Astrocyte of the spinal cord (primary cell): ENCODE measurements at regions not wholly inside any gene's neighbourhood (a gene's known extent, or its start where the extent isn't known, plus 50 kb on each side); places are given as distances from the start of the nearest gene placed in this dataset.

ENCODE experiments used
- DNase-seq: peaks from one replicate; pipeline ENCODE4 v3.0.0; 2011; ENCODE audit warnings: low read depth, low spot score
- H3K4me3 ChIP-seq: 2 replicates; pipeline ENCODE4 v1.5.1; 2011; ENCODE audit warnings: low read depth, mild to moderate bottlenecking, low read length, moderate library complexity
- CTCF ChIP-seq: IDR thresholded peaks from 2 replicates; pipeline ENCODE4 v1.5.1; 2012; ENCODE audit warnings: low read depth, mild to moderate bottlenecking, low read length, inconsistent platforms
- in situ Hi-C: cut with HindIII; loops from 2 replicates; pipeline ENCODE4 v1.10.0; 2017; ENCODE audit warnings: low sequenced_read_pairs

- DNase-seq: no peak
- in situ Hi-C loops: no loop called here
Observed at GRCh38 chr15:36301947-36302346, 277.5 kb upstream of the CDIN1 start.

GRCh38 chr15:36313021-36313420 is 266.4 kb upstream of the CDIN1 start:
- TF ChIP-seq CTCF: no peak
- H3K4me3 ChIP-seq: no peak overlapping the region
- in situ Hi-C loops: no loop called here
- peak; percentile 26 for DNase-seq

More at GRCh38 chr15:36301947-36302346, 277.5 kb upstream of the CDIN1 start:
- no peak overlapping the region for H3K4me3 ChIP-seq
- no peak for TF ChIP-seq CTCF

- no peak for DNase-seq
- H3K4me3 ChIP-seq: no peak overlapping the region
- no peak for TF ChIP-seq CTCF
- in situ Hi-C loops: no loop called here
Observed at GRCh38 chr15:36313736-36314280, 265.6 kb upstream of the CDIN1 start.

- no peak overlapping the region for H3K4me3 ChIP-seq
- no peak for DNase-seq
- no peak for TF ChIP-seq CTCF
- in situ Hi-C loops: no loop called here
Observed at GRCh38 chr15:36315649-36316048, 263.8 kb upstream of the CDIN1 start.

- DNase-seq: peak; percentile 82
- no peak overlapping the region for H3K4me3 ChIP-seq
- in situ Hi-C loops: no loop called here
- no peak for TF ChIP-seq CTCF
Observed at GRCh38 chr15:36323615-36324014, 255.8 kb upstream of the CDIN1 start.

GRCh38 chr15:36325206-36325605 is 254.2 kb upstream of the CDIN1 start:
- no peak overlapping the region for H3K4me3 ChIP-seq
- in situ Hi-C loops: no loop called here
- TF ChIP-seq CTCF: no peak
- no peak for DNase-seq

GRCh38 chr15:36329592-36329991 is 249.8 kb upstream of the CDIN1 start:
- in situ Hi-C loops: no loop called here
- TF ChIP-seq CTCF: no peak
- DNase-seq: no peak
- no peak overlapping the region for H3K4me3 ChIP-seq
